ENCODE measurements at regions not wholly inside any gene's neighbourhood (a gene's known extent, or its start where the extent isn't known, plus 50 kb on each side); places are given as distances from the start of the nearest gene placed in this dataset.

- H3K23ac ChIP-seq (ENCODE audit: low read length), result no peak overlapping the region
- no peak overlapping the region for H2BK120ac ChIP-seq (ENCODE audit: low read depth, low read length)
- H4K8ac ChIP-seq (ENCODE audit: low read depth, low read length), result no peak overlapping the region
- H2BK5ac ChIP-seq (ENCODE audit: low read length), result no peak overlapping the region
- H3K36me3 ChIP-seq (ENCODE audit: control insufficient read depth, insufficient read depth, low read length), result no peaks in the 10 kb centered on the region
- H3K4me2 ChIP-seq (ENCODE audit: low read length), result no peak overlapping the region
- H4K5ac ChIP-seq (ENCODE audit: low read length), result no peak overlapping the region
- H2AK5ac ChIP-seq (ENCODE audit: low read length), result no peak overlapping the region
- H3K9ac ChIP-seq (ENCODE audit: low read length), result no peak overlapping the region
- H3K4me1 ChIP-seq (ENCODE audit: control insufficient read depth, low read depth, low read length), result no peaks in the 10 kb centered on the region
- no peak overlapping the region for H3K56ac ChIP-seq (ENCODE audit: low read length)
- H3K4me3 ChIP-seq (ENCODE audit: low read length), result no peak overlapping the region
- no peak overlapping the region for H3K18ac ChIP-seq (ENCODE audit: low read length)
- no peak overlapping the region for H2BK15ac ChIP-seq (replicated peaks; ENCODE audit: low read depth)
- no peaks in the 10 kb centered on the region for H3K79me2 ChIP-seq (ENCODE audit: control insufficient read depth, insufficient read depth, low read length)
- no peak for DNase-seq
- no peaks in the 10 kb centered on the region for H3K79me1 ChIP-seq (ENCODE audit: low read length)
- no peak overlapping the region for H3K4ac ChIP-seq (ENCODE audit: low read depth, low read length)
- no CpG with 5 or more reads among the region's 2 CpGs for WGBS (ENCODE audit: extremely low coverage, insufficient coverage, low lambda C conversion rate)
- no peak overlapping the region for H3K27ac ChIP-seq (ENCODE audit: low read depth, low read length)
- no peaks in the 10 kb centered on the region for H3K27me3 ChIP-seq (ENCODE audit: insufficient read depth, low read length, poor library complexity)
These were observed 120.8 kb upstream of the TNFAIP3 start for GRCh38 chr6:137746264-137746663.

- Histone ChIP-seq H3K56ac (ENCODE audit: low read length) (no peak overlapping the region), H3K18ac (ENCODE audit: low read length) (no peak overlapping the region), H3K4me2 (ENCODE audit: low read length) (no peak overlapping the region), H2AK5ac (ENCODE audit: low read length) (no peak overlapping the region), H2BK15ac (replicated peaks; ENCODE audit: low read depth) (no peak overlapping the region), H3K36me3 (ENCODE audit: control insufficient read depth, insufficient read depth, low read length) (no peaks in the 10 kb centered on the region), H3K9ac (ENCODE audit: low read length) (no peak overlapping the region), H3K23ac (ENCODE audit: low read length) (no peak overlapping the region), H3K27me3 (ENCODE audit: insufficient read depth, low read length, poor library complexity) (no peaks in the 10 kb centered on the region), H2BK120ac (ENCODE audit: low read depth, low read length) (no peak overlapping the region), H4K8ac (ENCODE audit: low read depth, low read length) (no peak overlapping the region), H3K79me1 (ENCODE audit: low read length) (no peaks in the 10 kb centered on the region), H2BK5ac (ENCODE audit: low read length) (no peak overlapping the region), H4K5ac (ENCODE audit: low read length) (no peak overlapping the region), H3K4ac (ENCODE audit: low read depth, low read length) (no peak overlapping the region), H3K4me3 (ENCODE audit: low read length) (no peak overlapping the region), H3K4me1 (ENCODE audit: control insufficient read depth, low read depth, low read length) (no peaks in the 10 kb centered on the region), H3K27ac (ENCODE audit: low read depth, low read length) (no peak overlapping the region), H3K79me2 (ENCODE audit: control insufficient read depth, insufficient read depth, low read length) (no peaks in the 10 kb centered on the region)
- DNase-seq, result no peak
- no CpG with 5 or more reads among the region's 8 CpGs for WGBS (ENCODE audit: extremely low coverage, insufficient coverage, low lambda C conversion rate)
These were observed 117.3 kb upstream of the TNFAIP3 start for GRCh38 chr6:137749696-137750211.

- Histone ChIP-seq H3K27ac (ENCODE audit: low read depth, low read length) (no peak overlapping the region), H3K27me3 (ENCODE audit: insufficient read depth, low read length, poor library complexity) (no peaks in the 10 kb centered on the region)
These were observed 116.8 kb upstream of the TNFAIP3 start for GRCh38 chr6:137750297-137750696.

GRCh38 chr6:137751768-137752560, 115.1 kb upstream of the TNFAIP3 start:
- Histone ChIP-seq H3K27me3 (ENCODE audit: insufficient read depth, low read length, poor library complexity) (no peaks in the 10 kb centered on the region), H3K4me2 (ENCODE audit: low read length) (no peak overlapping the region), H3K23ac (ENCODE audit: low read length) (no peak overlapping the region), H3K4ac (ENCODE audit: low read depth, low read length) (no peak overlapping the region), H3K56ac (ENCODE audit: low read length) (no peak overlapping the region), H2AK5ac (ENCODE audit: low read length) (no peak overlapping the region), H2BK5ac (ENCODE audit: low read length) (no peak overlapping the region), H3K4me3 (ENCODE audit: low read length) (no peak overlapping the region), H3K79me1 (ENCODE audit: low read length) (no peaks in the 10 kb centered on the region), H3K79me2 (ENCODE audit: control insufficient read depth, insufficient read depth, low read length) (no peaks in the 10 kb centered on the region), H4K5ac (ENCODE audit: low read length) (no peak overlapping the region), H3K9ac (ENCODE audit: low read length) (no peak overlapping the region), H3K18ac (ENCODE audit: low read length) (no peak overlapping the region), H3K4me1 (ENCODE audit: control insufficient read depth, low read depth, low read length) (no peaks in the 10 kb centered on the region), H3K27ac (ENCODE audit: low read depth, low read length) (no peak overlapping the region), H4K8ac (ENCODE audit: low read depth, low read length) (no peak overlapping the region), H2BK15ac (replicated peaks; ENCODE audit: low read depth) (no peak overlapping the region), H3K36me3 (ENCODE audit: control insufficient read depth, insufficient read depth, low read length) (no peaks in the 10 kb centered on the region), H2BK120ac (ENCODE audit: low read depth, low read length) (no peak overlapping the region)
- DNase-seq, result no peak
- WGBS (ENCODE audit: extremely low coverage, insufficient coverage, low lambda C conversion rate), result no CpG with 5 or more reads among the region's 8 CpGs

More at GRCh38 chr6:137750297-137750696, 116.8 kb upstream of the TNFAIP3 start:
- Histone ChIP-seq H3K4me2 (ENCODE audit: low read length) (no peak overlapping the region), H4K5ac (ENCODE audit: low read length) (no peak overlapping the region), H3K79me2 (ENCODE audit: control insufficient read depth, insufficient read depth, low read length) (no peaks in the 10 kb centered on the region), H3K56ac (ENCODE audit: low read length) (no peak overlapping the region), H3K23ac (ENCODE audit: low read length) (no peak overlapping the region), H3K18ac (ENCODE audit: low read length) (no peak overlapping the region), H3K4ac (ENCODE audit: low read depth, low read length) (no peak overlapping the region), H4K8ac (ENCODE audit: low read depth, low read length) (no peak overlapping the region), H2AK5ac (ENCODE audit: low read length) (no peak overlapping the region), H2BK15ac (replicated peaks; ENCODE audit: low read depth) (no peak overlapping the region), H3K4me3 (ENCODE audit: low read length) (no peak overlapping the region), H3K4me1 (ENCODE audit: control insufficient read depth, low read depth, low read length) (no peaks in the 10 kb centered on the region), H2BK5ac (ENCODE audit: low read length) (no peak overlapping the region), H3K9ac (ENCODE audit: low read length) (no peak overlapping the region), H3K79me1 (ENCODE audit: low read length) (no peaks in the 10 kb centered on the region), H2BK120ac (ENCODE audit: low read depth, low read length) (no peak overlapping the region), H3K36me3 (ENCODE audit: control insufficient read depth, insufficient read depth, low read length) (no peaks in the 10 kb centered on the region)
- no CpG with 5 or more reads among the region's 5 CpGs for WGBS (ENCODE audit: extremely low coverage, insufficient coverage, low lambda C conversion rate)
- DNase-seq, result no peak

GRCh38 chr6:137754366-137754765, 112.7 kb upstream of the TNFAIP3 start:
- no peak overlapping the region for H3K9ac ChIP-seq (ENCODE audit: low read length)
- no peak overlapping the region for H3K4me2 ChIP-seq (ENCODE audit: low read length)
- no peak overlapping the region for H4K8ac ChIP-seq (ENCODE audit: low read depth, low read length)
- H3K56ac ChIP-seq (ENCODE audit: low read length), result no peak overlapping the region
- H3K36me3 ChIP-seq (ENCODE audit: control insufficient read depth, insufficient read depth, low read length), result no peaks in the 10 kb centered on the region
- no peaks in the 10 kb centered on the region for H3K4me1 ChIP-seq (ENCODE audit: control insufficient read depth, low read depth, low read length)
- no peak overlapping the region for H2BK120ac ChIP-seq (ENCODE audit: low read depth, low read length)
- no peaks in the 10 kb centered on the region for H3K79me2 ChIP-seq (ENCODE audit: control insufficient read depth, insufficient read depth, low read length)
- no peak overlapping the region for H2AK5ac ChIP-seq (ENCODE audit: low read length)
- H2BK15ac ChIP-seq (replicated peaks; ENCODE audit: low read depth), result no peak overlapping the region
- WGBS (ENCODE audit: extremely low coverage, insufficient coverage, low lambda C conversion rate), result no CpG with 5 or more reads among the region's 3 CpGs
- no peak overlapping the region for H3K23ac ChIP-seq (ENCODE audit: low read length)
- H3K4me3 ChIP-seq (ENCODE audit: low read length), result no peak overlapping the region
- H3K27me3 ChIP-seq (ENCODE audit: insufficient read depth, low read length, poor library complexity), result no peaks in the 10 kb centered on the region
- H3K79me1 ChIP-seq (ENCODE audit: low read length), result no peaks in the 10 kb centered on the region
- no peak overlapping the region for H3K27ac ChIP-seq (ENCODE audit: low read depth, low read length)
- no peak overlapping the region for H2BK5ac ChIP-seq (ENCODE audit: low read length)
- no peak for DNase-seq
- no peak overlapping the region for H4K5ac ChIP-seq (ENCODE audit: low read length)
- H3K4ac ChIP-seq (ENCODE audit: low read depth, low read length), result no peak overlapping the region
- no peak overlapping the region for H3K18ac ChIP-seq (ENCODE audit: low read length)

- Histone ChIP-seq H3K56ac (ENCODE audit: low read length) (no peak overlapping the region), H3K18ac (ENCODE audit: low read length) (no peak overlapping the region), H3K79me2 (ENCODE audit: control insufficient read depth, insufficient read depth, low read length) (no peaks in the 10 kb centered on the region), H3K27me3 (ENCODE audit: insufficient read depth, low read length, poor library complexity) (no peaks in the 10 kb centered on the region), H3K23ac (ENCODE audit: low read length) (no peak overlapping the region), H3K36me3 (ENCODE audit: control insufficient read depth, insufficient read depth, low read length) (no peaks in the 10 kb centered on the region), H4K8ac (ENCODE audit: low read depth, low read length) (no peak overlapping the region), H3K9ac (ENCODE audit: low read length) (no peak overlapping the region), H2AK5ac (ENCODE audit: low read length) (no peak overlapping the region), H3K79me1 (ENCODE audit: low read length) (no peaks in the 10 kb centered on the region), H3K4me3 (ENCODE audit: low read length) (no peak overlapping the region), H2BK5ac (ENCODE audit: low read length) (no peak overlapping the region), H3K4ac (ENCODE audit: low read depth, low read length) (no peak overlapping the region), H3K4me1 (ENCODE audit: control insufficient read depth, low read depth, low read length) (no peaks in the 10 kb centered on the region), H2BK120ac (ENCODE audit: low read depth, low read length) (no peak overlapping the region), H3K27ac (ENCODE audit: low read depth, low read length) (no peak overlapping the region), H2BK15ac (replicated peaks; ENCODE audit: low read depth) (no peak overlapping the region), H4K5ac (ENCODE audit: low read length) (no peak overlapping the region), H3K4me2 (ENCODE audit: low read length) (no peak overlapping the region)
- DNase-seq, result no peak
These were observed 112.2 kb upstream of the TNFAIP3 start for GRCh38 chr6:137754866-137755265.

Measured in mesendoderm (in vitro differentiated cells).